NCI-H82 treated with DMSO at 0.1 percent for 48 hours (cell line): ENCODE measurements at regions not wholly inside any gene's neighbourhood (a gene's known extent, or its start where the extent isn't known, plus 50 kb on each side); places are given as distances from the start of the nearest gene placed in this dataset.

Experiments
- DNase-seq: peaks from one replicate; lab custom pipeline; 2025; ENCODE audit not compliant: unreplicated experiment; lab: John Stamatoyannopoulos, UW

DNA sequence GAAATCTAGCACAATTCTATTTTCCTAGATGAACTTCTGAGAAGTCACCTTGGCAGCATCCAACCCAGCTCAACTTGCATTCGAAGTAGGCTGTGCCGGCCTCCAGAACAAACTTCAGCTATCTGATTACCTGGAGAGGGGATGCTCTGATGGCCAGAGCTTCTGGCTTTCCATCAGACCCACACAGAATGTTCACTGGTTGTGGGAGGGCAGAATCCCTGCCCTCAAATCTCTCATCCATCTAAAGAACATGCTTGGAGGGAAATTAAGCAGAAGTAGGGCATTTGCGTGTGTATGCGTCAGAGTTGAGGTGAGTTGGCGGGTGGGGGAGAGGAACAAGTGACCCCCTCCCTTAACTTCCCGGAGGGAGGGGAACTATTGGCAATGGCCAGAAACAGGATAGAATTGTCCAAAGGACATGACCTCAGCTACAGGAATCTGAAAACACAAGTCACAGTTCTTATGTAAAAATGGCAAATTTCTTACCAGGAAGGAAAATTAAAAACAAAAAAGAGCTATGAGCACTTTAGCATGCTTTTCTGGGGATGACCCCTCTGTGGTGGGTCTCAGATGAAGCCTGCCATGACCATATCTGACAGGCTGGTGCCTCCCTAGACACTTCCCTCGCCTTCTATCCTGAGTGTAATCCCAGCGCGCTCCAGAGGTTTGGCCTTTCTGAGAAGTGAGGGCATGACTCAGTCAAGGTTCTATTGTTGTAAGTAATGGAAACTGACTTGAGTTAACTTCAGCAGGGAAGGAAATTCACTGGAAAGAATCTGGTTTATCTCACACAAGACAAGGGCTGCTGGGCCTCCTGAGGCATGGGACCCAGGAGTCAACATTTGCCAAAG lies 278.8 kb downstream of the RPS24 start:
- DNase-seq, result no peak

DNA sequence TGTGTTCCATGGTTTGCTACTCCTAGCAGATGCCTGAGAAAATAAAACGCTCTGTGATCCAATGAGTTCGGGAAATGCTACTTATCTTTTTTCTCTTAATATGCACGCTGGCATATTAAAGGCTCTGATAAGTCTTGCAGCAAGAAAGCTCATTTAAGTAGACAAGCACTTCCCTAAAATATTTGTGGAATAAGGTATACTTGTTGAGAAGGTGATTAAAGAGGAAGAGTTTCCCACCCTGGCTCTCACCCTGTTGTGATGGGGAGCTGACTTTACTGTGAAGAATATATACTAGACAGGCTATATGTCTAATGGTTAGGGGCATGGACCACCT lies 279.4 kb downstream of the RPS24 start:
- DNase-seq, result no peak

DNA sequence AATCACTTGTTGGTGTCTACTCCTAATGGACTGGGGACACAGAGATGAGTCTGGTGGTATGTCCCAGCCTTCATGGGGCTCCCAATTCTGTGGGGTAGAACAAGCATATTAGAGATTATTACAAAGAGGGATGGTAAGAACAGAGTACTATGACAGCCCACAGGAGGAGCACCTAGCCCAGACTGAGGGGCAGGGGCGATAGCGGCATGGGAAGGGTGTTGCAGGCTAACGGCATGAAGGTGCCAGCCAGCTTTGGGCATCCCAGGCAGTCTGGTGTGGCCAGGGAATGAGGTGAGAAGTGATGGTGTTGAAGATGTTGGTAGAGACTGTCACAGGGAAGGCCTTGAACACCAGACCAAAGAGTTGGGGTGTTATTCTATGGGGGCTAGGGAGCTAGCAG lies 280.0 kb downstream of the RPS24 start:
- DNase-seq, result no peak

DNA sequence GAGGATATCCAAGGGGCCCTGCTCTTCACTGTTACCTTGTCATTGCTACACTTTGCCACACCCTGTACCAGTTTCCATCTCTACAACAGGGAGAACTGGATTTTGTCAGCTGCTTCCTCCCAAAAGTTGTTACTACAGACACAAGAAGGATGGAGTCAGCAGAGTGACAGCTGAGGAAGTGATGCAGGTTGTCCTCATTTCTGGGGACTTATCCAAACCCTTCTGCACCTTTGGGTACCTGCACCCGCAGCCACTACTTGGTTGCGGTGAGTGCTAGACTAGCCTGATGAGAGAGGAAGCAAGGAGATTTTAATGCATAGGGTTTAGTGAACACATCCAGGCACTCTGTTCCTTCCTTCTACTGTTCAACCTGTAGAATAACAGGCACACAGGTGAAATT lies 281.0 kb downstream of the RPS24 start:
- no peak for DNase-seq

DNA sequence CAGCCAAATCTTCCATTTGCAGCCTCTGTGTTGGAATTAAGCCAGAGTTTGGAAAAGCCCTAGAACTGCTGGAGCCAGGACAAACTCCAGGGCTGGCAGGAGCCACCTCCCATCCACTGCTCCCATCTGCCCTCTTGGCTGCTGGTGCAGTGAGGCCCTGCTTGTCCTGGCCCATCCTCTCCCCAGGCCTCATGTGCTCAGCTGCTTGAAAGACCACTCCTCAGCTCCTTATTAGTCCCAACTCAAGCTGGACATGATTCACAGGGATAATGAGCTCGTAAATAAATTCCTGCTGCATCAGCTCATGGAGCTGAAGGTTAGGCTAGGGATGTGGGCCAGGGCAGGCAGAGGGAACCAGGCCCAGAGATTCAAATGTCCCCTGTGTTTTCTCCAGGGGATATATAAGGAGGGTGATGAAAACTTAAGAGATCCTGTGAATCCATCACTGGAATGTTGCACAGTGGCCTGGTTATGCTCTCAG lies 282.8 kb downstream of the RPS24 start:
- no peak for DNase-seq

DNA sequence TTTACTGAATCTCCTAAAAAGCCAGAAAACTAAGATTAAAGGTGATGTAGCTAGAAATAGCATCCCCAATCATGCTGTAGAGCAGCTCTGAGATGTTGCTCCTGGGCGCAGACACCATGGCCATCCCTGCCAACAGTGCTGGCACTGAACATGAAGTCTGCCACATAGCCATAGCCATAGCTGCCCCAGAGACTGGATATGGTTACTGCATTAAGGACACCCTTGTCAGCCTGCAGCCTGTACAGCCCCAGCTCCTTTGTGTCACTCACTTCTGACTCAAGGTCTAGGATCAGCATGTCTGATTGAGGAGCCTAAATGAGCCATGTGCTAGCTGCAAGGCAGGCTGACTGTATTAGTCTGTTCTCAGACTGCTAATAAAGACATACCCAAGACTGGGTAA lies 284.6 kb downstream of the RPS24 start:
- no peak for DNase-seq

DNA sequence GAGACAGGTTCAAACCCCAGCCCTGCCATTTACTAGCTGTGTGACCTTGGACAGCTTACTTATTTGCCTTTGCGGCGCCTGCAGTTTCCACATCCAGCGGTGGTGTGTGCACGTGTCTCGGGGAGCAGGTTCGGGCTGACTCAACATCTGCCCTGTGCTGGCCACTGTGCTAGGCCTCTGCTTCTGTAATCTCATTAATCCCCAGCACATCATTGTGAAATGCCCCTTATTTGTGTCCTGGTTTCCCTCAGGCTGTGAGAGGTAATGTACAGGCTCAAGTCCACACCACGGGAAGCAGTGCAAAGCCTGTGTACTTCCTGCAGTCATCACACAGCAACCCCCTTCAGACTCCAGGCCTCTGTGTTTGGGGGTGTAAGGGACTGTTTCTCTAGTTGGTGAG lies 285.7 kb downstream of the RPS24 start:
- no peak for DNase-seq

DNA sequence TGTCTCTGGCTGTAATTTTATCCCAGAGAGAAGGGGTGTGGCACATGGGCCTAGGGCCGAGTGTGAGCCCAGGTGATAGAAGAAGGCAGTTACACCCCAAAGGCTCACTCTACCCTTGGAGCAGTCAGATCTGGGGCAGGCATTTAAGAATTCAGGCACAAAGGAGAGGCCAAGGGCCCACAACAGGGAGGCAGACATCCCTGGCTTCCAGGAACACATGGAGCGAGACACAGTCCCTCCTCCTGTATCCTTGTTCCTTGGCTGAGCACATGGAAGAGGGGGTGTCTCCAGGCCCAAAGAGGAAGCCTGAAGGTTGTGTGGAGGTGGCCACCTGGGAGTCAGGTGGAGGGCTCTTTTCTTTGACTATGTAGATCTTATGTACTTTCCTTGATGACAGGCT lies 286.2 kb downstream of the RPS24 start:
- DNase-seq, result no peak

DNA sequence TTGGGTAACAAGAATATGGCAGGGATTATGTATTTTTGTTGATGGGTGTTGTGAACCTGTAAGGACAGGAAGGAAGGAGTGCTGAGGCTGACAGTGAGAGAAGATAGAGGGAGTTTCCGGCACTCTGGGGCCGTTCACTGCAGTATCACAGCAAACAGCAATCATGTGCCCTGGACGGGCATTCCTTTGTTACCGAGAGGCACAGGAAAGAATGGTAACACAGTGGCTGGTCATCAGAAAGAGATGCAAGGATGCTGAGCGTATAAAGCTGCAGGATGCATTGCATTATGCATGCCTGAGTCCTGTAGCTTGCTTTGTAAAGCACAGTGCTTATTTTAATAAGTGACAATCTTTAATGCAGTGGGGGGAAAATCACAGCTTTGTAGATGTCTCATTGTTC lies 286.8 kb downstream of the RPS24 start:
- DNase-seq, result no peak

DNA sequence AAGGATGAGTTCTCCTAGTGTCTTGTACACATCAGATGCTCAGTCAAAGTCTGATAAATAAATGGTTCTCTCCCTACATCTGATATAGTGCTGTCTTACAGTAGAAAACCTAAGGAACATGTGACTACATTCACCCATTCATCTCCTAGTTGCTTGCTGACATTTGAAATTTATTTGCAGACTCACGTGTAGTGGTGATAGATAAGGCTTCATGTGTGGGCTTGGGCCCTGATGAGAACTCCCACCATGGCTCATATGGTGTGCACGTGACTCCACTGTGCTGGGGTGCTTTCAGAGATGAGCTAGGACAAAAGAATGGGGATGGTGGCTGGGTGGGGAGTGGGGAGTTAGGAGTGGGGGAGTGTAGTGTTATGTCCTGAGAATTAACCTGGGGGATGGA lies 287.3 kb downstream of the RPS24 start:
- DNase-seq, result no peak

DNA sequence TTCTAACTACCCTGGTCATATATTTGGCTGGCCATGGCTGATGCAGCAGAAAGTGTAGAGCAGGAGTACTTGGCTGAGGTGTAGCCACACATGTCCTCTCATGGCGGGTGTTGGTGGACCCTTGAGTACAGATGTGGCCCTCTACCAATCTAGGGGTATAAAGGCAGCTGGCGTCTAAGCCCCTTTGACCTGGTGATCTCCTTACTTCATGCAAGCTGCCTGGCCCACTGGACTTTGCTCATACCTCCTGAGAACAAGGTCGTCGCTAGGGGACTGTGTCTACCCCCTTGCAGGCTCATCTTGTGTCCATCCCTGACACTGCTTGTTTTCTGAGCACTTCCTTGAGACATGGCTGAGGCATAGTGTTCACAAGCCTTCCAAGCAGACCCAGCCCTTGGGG lies 287.8 kb downstream of the RPS24 start:
- no peak for DNase-seq

DNA sequence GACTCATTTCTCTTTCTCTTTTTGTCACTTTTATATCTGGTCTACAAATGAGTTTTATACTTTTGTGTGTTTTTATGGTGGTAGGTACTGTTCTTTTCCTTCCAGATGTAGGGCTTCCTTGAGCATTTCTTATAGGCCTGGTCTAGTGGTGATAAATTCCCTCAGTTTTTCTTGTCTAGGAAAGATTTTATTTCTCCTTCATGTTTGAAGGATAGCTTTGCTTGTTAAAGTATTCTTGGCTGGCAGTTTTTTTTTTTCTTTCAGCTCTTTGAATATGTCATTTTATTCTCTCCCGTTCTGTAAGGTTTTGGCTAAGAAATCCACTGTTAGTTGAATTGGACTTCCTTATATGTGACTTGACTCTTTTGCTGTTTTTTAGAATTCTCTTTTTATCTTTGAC lies 292.7 kb downstream of the RPS24 start:
- no peak for DNase-seq

DNA sequence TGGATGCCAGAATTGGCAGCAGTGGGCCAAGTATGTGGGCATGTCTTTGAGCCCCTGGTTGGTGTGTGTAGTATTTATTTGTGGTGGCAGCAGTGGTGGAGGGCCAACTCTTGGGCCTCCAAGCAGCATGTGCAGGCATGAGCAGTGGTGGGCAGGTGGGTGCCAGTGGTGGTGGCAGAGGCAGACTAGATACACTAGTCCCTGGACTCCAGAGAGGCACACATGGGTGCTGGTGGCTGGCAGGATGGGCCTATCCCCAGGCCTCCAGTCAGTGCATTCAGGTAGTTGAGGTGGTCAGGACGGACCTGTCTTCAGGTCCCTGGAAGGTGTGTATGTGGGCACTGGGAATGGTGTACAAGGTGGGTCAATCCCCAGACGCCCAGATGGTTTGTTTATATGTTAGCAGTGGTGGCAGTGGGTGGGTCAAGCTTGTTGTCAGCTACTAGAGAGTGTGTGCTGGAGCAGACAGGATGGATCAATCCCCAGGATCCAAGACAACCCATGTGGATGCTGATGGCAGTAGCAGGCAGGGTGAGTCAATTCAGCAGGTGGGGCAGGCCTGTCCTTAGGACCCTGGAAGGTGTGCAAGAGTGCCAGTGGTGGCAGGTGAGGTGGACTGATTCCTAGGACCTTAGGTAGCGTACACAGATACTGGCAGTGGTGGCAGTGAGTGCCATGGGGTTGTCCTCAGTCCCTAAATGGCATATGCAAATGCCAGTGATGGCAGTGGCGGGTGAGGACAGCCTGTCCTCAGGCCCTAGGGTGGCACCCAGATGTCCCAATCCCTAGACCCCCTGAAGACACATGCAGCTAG lies 294.3 kb downstream of the RPS24 start:
- no peak for DNase-seq

DNA sequence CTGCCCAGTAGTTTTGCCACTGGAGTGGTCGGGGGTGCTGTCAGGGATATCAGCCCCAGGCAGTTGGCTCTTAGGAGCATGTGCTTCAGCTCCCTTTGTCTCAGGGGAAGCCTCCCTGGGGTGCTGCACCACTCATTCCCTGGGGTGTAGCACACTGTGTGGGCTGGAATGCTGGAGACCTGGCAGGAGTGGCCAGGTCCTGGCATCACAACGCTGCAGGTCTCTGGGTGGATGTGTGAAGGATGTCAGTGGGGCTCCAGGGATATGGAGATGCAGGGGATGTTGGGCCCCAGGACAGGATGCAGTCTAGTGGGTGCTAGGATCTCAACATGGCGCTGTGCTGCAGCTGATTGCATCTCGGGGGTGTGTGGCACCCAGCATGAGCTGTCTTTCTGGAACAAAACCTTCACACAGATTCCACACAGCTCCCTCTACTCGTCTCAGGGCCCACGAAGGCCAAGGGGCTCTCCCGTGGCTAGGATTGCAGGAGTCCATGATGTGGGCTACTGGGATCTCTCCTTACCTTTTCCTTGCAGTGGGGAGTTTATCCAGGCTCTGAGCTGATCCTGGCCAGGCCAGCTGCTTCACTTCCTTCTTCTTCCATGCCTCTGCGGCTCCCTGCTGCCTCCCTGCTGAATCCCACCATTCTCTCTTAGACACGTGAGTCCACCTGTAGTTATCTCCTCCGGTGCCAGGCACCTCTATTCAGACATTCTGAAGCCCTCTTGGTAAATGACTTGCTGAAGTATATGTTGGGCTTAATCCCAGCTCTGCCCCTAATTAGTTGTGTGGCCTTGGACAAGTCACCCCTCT lies 295.1 kb downstream of the RPS24 start:
- DNase-seq, result no peak

DNA sequence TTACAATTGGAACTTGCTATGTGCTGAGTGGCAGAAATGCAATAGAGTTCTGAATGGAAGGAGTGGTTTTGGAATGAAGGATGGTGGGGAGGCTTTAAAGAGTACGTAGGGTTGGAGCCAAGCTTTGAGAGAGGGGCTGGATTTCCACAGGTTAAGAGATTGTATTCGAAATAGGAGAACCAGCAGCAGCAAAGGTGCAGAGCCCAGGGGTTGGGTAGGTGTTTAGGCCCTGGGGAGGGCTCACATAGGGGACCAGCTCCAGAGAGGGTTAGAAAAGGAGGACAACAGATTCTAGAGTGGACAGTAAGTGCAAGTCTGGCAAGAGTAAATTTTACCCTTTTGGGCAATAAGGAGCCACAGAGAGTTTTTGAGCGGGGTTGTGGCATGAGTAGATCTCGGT lies 297.2 kb downstream of the RPS24 start:
- DNase-seq, result no peak

DNA sequence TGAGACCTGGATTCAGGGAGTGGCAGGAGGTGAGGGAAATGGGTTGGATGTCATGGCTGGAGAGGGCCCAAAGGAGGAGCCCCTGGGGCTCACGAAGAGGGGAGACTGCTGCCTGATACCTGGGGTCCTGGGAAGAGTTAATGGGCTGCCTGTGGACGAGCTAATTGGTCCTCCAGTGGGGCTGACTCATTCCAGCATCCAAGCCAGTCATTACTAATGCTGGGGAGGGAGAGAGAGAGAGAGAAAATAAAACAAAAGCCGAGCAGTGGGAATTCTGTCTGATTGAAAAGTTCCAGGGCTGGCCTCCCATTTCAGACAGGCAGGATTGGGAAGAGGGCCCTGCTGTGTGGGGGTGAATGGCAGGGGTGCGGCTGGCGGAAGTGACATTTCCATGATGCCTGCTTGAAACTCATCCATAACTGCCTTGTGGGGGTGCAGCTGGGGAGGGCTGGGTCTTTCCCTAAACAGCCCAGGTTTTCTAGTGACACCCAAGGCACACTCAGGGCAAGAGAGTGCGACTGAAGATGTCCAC lies 297.8 kb downstream of the RPS24 start:
- DNase-seq, result no peak

DNA sequence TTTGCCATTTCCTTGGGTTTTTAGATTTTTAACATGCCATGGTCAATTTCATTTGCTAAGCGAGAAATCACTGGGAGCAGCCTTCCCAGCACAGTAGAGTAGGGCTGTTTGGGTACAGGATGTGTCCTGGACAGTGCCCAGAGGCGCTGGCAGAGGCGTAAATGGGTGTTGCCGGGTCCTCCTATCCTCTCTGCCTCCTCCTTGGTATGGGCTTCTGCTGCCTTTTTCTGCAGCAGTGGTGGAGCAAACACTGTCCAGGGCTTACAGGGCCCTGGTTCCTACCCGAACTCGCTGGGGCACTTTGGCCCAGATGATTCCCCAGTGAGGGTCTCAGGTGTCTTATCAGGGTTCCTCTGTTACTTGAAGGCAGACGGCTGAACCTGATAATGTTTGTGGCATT lies 298.3 kb downstream of the RPS24 start:
- no peak for DNase-seq

DNA sequence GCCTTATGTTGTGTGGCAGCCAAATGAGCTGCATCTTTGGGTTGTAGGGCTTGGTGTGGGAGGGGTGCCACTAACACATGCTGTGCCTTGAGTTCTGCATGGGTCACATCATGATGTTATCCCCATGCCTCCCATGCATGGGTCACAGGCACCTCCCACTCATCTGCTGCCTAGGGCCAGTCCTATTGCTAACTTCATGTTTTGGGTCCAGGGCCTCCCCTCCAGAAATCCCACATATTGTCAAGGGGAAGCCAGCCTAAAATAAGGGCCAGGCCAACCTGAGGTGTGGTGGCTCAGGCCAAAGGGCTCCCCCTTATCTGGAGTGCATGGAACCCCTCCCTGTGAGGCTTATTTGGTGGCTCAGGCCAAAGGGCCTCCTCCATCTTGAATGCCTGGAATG lies 299.0 kb downstream of the RPS24 start:
- no peak for DNase-seq

DNA sequence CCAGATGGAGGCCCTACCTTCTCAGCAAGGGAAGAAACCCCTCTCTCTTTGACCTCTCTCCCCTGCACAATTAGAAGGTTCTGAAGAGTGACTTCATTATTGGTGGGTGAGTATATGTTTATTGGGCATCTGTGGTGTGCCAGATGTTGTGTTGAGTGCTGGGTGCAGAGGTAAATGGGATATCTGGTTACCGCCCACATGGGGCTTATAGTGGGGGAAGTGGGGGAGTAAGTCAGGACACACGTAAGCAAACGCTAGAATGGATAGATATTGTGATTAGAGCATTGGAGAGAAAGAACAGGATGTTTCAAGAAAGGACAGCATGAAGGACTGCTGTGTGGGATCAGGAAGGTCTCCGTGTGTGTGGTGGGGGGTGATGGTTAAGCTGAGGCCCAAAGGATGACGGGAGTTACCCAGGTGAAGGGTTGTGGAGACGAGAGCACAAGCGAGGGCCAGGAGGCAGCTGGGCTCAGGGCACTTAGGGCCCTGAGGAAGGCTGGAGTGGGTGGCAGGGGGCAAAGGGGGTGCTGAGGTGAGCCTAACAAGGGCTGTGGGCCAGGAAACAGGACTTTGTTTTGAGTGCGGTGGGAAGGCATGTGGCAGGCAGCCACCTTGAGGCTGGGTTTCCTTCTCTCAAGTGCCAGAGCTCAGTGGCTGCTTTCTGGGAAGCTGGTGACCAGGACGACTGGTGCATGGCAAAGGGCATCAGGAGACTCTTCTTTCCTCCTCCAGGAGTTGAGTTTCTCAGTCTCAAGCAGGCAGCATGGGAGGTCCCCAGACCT lies 299.9 kb downstream of the RPS24 start:
- no peak for DNase-seq

DNA sequence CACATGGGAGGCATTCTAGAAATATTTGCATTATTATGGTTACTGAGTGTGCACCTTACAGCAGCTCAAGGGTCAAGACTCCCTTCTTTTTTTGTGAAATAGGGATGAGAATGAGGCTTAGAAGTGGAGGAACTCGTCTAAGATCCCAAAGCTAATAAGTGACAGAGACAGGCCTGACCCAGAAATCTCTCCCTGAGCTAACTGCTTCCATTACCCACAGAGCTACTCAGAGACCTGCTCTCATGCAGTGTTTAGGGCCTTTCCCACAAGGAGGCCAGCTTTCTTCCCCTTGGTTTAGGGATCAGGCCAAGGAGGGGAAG lies 301.7 kb downstream of the RPS24 start:
- no peak for DNase-seq
